Endothelial cell (in vitro differentiated cells): ENCODE measurements at regions not wholly inside any gene's neighbourhood (a gene's known extent, or its start where the extent isn't known, plus 50 kb on each side); places are given as distances from the start of the nearest gene placed in this dataset.
"Not testable (repeated sequence)": the region's sequence is repeated elsewhere in the genome, so short reads cannot be mapped to it uniquely, and the experiment has no call there.

Source experiments
- DNase-seq: peaks from one replicate; pipeline ENCODE4 v3.0.0; 2021; ENCODE audit warnings: low spot score
- H3K27ac Mint-ChIP-seq: one replicate; pipeline ENCODE4 v1.8.0; 2021; ENCODE audit warnings: mixed read lengths, inconsistent platforms; ENCODE audit not compliant: unreplicated experiment
- H3K27me3 Mint-ChIP-seq: one replicate; pipeline ENCODE4 v1.8.0; 2021; ENCODE audit warnings: mild to moderate bottlenecking, moderate library complexity, mixed read lengths, inconsistent platforms; ENCODE audit not compliant: unreplicated experiment
- H3K36me3 Mint-ChIP-seq: one replicate; pipeline ENCODE4 v1.8.0; 2021; ENCODE audit warnings: mild to moderate bottlenecking, low read depth, mixed read lengths, inconsistent platforms; ENCODE audit not compliant: unreplicated experiment
- H3K4me1 Mint-ChIP-seq: one replicate; pipeline ENCODE4 v1.8.0; 2021; ENCODE audit warnings: mild to moderate bottlenecking, mixed read lengths, inconsistent platforms; ENCODE audit not compliant: unreplicated experiment
- H3K4me3 Mint-ChIP-seq: one replicate; pipeline ENCODE4 v1.8.0; 2021; ENCODE audit warnings: mild to moderate bottlenecking, mixed read lengths, inconsistent platforms; ENCODE audit not compliant: unreplicated experiment
- H3K9me3 Mint-ChIP-seq: one replicate; pipeline ENCODE4 v1.8.0; 2021; ENCODE audit warnings: mixed read lengths, inconsistent platforms; ENCODE audit not compliant: unreplicated experiment
- TF ChIP-seq, protein P1 (sequence below): fragments of 200-600 bp; sonication (generic); IDR thresholded peaks from one replicate; pipeline ENCODE4 v1.5.0; 2021; ENCODE audit warnings: antibody characterized with exemption; ENCODE audit not compliant: unreplicated experiment

DNA sequence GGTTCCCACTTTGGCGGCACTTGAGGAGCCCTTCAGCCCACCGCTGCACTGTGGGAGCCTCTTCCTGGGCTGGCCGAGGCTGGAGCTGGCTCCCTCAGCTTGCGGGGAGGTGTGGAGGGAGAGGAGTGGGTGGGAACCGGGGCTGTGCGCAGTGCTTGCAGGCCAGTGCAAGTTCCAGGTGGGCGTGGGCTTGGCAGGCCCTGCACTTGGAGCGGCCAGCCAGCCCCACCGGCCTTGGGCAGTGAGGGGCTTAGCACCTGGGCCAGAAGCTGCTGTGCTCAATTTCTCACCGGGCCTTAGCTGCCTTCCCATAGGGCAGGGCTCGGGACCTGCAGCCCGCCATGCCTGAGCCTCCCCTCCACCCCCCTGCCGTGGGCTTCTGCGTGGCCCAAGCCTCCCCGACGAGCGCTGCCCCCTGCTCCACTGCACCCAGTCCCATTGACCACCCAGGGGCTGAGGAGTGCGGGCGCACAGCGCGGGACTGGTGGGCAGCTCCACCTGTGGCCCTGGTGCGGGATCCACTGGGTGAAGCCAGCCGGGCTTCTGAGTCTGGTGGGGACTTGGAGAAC lies 474.3 kb downstream of the MID1IP1 start:
- TF ChIP-seq, protein P1, sequence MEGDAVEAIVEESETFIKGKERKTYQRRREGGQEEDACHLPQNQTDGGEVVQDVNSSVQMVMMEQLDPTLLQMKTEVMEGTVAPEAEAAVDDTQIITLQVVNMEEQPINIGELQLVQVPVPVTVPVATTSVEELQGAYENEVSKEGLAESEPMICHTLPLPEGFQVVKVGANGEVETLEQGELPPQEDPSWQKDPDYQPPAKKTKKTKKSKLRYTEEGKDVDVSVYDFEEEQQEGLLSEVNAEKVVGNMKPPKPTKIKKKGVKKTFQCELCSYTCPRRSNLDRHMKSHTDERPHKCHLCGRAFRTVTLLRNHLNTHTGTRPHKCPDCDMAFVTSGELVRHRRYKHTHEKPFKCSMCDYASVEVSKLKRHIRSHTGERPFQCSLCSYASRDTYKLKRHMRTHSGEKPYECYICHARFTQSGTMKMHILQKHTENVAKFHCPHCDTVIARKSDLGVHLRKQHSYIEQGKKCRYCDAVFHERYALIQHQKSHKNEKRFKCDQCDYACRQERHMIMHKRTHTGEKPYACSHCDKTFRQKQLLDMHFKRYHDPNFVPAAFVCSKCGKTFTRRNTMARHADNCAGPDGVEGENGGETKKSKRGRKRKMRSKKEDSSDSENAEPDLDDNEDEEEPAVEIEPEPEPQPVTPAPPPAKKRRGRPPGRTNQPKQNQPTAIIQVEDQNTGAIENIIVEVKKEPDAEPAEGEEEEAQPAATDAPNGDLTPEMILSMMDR: no peak
- DNase-seq: no peak
- H3K4me3 Mint-ChIP-seq: no peak overlapping the region
- H3K27me3 Mint-ChIP-seq: peaks cover 2% of the 10 kb centered on the region
- no peak overlapping the region for H3K27ac Mint-ChIP-seq
- peaks cover 2% of the 10 kb centered on the region for H3K4me1 Mint-ChIP-seq
- H3K36me3 Mint-ChIP-seq: peaks cover 5% of the 10 kb centered on the region
- H3K9me3 Mint-ChIP-seq: no peaks in the 10 kb centered on the region

DNA sequence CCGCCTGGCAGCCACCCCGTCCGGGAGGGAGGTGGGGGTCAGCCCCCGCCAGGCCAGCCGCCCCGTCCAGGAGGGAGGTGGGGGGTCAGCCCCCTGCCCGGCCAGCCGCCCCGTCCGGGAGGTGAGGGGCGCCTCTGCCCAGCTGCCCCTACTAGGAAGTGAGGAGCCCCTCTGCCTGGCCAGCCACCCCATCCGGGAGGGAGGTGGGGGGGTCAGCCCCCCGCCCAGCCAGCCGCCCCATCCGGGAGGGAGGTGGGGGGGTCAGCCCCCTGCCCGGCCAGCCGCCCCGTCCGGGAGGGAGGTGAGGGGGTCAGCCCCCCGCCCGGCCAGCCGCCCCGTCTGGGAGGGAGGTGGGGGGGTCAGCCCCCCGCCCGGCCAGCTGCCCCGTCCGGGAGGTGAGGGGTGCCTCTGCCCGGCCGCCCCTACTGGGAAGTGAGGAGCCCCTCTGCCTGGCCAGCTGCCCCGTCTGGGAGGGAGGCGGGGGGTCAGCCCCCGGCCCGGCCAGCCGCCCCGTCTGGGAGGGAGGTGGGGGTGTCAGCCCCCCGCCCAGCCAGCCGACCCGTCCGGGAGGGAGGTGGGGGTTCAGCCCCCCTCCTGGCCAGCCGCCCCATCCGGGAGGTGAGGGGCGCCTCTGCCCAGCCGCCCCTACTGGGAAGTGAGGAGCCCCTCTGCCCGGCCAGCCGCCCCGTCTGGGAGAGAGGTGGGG lies 476.6 kb downstream of the MID1IP1 start:
- H3K27ac Mint-ChIP-seq: not testable (repeated sequence)

DNA sequence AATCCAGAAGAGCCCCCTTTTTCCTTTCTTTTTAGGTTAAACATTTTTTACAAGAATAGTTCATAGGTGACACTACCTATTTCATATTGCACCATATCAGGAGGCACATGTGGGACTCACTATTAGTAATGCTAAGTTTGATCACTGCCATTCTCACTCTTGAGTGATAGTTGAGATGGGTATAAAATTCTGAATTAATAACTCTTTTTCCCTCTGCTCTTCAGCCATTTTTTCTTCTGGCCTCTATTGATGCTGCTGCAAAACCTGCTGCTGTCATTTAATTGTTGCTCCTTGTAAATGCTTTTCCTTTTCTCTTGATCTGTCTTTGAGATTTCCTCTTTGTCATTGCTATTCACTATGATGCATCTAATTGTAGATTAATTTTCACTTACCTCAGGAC lies 482.0 kb downstream of the MID1IP1 start:
- Mint-ChIP-seq H3K27me3 (peaks cover 6% of the 10 kb centered on the region), H3K36me3 (peaks cover 5% of the 10 kb centered on the region), H3K9me3 (no peaks in the 10 kb centered on the region), H3K4me1 (no peaks in the 10 kb centered on the region), H3K27ac (no peak overlapping the region), H3K4me3 (no peak overlapping the region)
- DNase-seq: no peak
- TF ChIP-seq, protein P1: no peak

More for the DNA sequence above, 476.6 kb downstream of the MID1IP1 start:
- H3K4me3 Mint-ChIP-seq, H3K4me1 Mint-ChIP-seq, DNase-seq, H3K27me3 Mint-ChIP-seq, H3K36me3 Mint-ChIP-seq, H3K9me3 Mint-ChIP-seq: not testable (repeated sequence)

DNA sequence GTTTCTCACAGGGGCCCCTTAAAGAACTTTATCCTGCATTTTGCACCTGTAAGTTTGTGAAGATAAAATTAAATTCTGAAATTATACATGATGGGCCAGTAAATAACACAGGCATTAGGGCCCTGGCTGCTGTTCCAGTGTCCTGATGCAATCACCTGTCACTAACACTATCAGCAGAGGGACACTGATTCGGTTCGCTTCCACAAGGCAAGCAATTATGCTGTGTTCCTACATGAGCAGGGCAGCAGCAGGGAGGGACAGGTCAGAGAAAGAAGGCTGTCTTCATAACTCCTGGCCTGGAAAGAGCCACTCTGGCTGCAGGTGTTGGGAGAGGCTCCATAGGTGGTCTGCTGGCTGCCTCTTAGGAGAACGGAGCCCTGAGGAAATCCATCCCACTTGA lies 487.3 kb downstream of the MID1IP1 start:
- DNase-seq: no peak
- H3K27me3 Mint-ChIP-seq: peaks cover 2% of the 10 kb centered on the region
- H3K27ac Mint-ChIP-seq: no peak overlapping the region
- H3K4me1 Mint-ChIP-seq: no peaks in the 10 kb centered on the region
- no peak overlapping the region for H3K4me3 Mint-ChIP-seq
- H3K9me3 Mint-ChIP-seq: no peaks in the 10 kb centered on the region
- TF ChIP-seq, protein P1: no peak
- H3K36me3 Mint-ChIP-seq: no peaks in the 10 kb centered on the region

DNA sequence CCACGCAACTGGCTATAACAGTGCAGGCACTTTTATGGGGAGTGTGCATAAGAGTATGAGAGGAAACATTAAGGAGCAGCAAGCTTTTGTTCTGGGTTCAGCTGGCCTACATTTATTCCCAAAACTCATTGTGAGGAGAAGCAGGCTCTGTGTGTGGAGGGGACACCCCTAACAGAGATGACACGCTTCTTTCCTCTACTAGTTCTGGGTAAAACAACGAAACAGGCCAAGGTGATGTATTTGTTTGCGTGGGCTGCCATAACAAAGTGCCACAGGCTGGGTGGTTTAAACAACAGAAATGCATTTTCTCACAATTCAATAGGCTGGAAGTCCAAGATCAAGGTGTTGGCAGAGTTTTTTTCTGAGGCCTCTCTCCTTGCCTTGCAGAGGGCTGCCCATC lies 488.6 kb downstream of the MID1IP1 start:
- no peak for DNase-seq
- Mint-ChIP-seq H3K9me3 (no peaks in the 10 kb centered on the region), H3K4me3 (no peak overlapping the region), H3K27me3 (peaks cover 2% of the 10 kb centered on the region), H3K4me1 (no peaks in the 10 kb centered on the region), H3K27ac (no peak overlapping the region), H3K36me3 (no peaks in the 10 kb centered on the region)
- TF ChIP-seq, protein P1: no peak
